SK-N-SH treated with all-trans-retinoic acid at 6 μM for 48 hours (cell line): ENCODE measurements at regions not wholly inside any gene's neighbourhood (a gene's known extent, or its start where the extent isn't known, plus 50 kb on each side); places are given as distances from the start of the nearest gene placed in this dataset.
A peak's percentile ranks its signal among the peaks of the same experiment; 100 is the strongest.

Experiments used
- ATAC-seq: fragments of 200-7000 bp; cut with Tn5 transposase; 3 replicates; pipeline ENCODE4 v1.9.1; 2020; ENCODE audit warnings: mild to moderate bottlenecking, moderate library complexity
- ARNTL ChIP-seq: fragments of 450-650 bp; formaldehyde crosslinking; IDR thresholded peaks from 2 replicates; pipeline ENCODE4 v1.5.0; 2020; ENCODE audit warnings: low read depth, mild to moderate bottlenecking, moderate library complexity, borderline replicate concordance
- BACH2 ChIP-seq: fragments of 250-450 bp; sonication (Bioruptor Pico); IDR thresholded peaks from 2 replicates; pipeline ENCODE4 v1.9.0; 2021; ENCODE audit warnings: mild to moderate bottlenecking, borderline replicate concordance
- CREB5 ChIP-seq: fragments of 250-450 bp; sonication (Bioruptor Pico); IDR thresholded peaks from 2 replicates; pipeline ENCODE4 v1.5.1; 2020; ENCODE audit warnings: low read depth, mild to moderate bottlenecking, moderate library complexity
- CSDC2 ChIP-seq: fragments of 250-450 bp; sonication (Bioruptor Pico); IDR thresholded peaks from 2 replicates; pipeline ENCODE4 v1.5.0; 2020; ENCODE audit warnings: mild to moderate bottlenecking, moderate library complexity
- CSRNP3 ChIP-seq: fragments of 250-450 bp; sonication (Bioruptor Pico); IDR thresholded peaks from 2 replicates; pipeline ENCODE4 v1.5.1; 2021; ENCODE audit warnings: mild to moderate bottlenecking, moderate library complexity
- ESRRG ChIP-seq: fragments of 250-450 bp; sonication (Bioruptor Pico); IDR thresholded peaks from 2 replicates; pipeline ENCODE4 v1.6.1; 2021; ENCODE audit warnings: mild to moderate bottlenecking
- GLIS3 ChIP-seq: fragments of 250-450 bp; sonication (Bioruptor Pico); IDR thresholded peaks from 2 replicates; pipeline ENCODE4 v1.5.0; 2020; ENCODE audit warnings: mild to moderate bottlenecking, moderate library complexity
- ISL1 ChIP-seq: fragments of 250-450 bp; sonication (Bioruptor Pico); IDR thresholded peaks from 2 replicates; pipeline ENCODE4 v2.1.2; 2022; ENCODE audit warnings: mild to moderate bottlenecking, moderate library complexity
- OSR1 ChIP-seq: fragments of 250-450 bp; sonication (Bioruptor Pico); IDR thresholded peaks from 2 replicates; pipeline ENCODE4 v1.8.0; 2022; ENCODE audit warnings: moderate library complexity, mild to moderate bottlenecking, inconsistent platforms
- PATZ1 ChIP-seq: fragments of 250-450 bp; sonication (Bioruptor Pico); IDR thresholded peaks from 2 replicates; pipeline ENCODE4 v1.8.0; 2020; ENCODE audit warnings: mild to moderate bottlenecking, moderate library complexity, borderline replicate concordance
- POU6F1 ChIP-seq: fragments of 250-450 bp; sonication (Bioruptor Pico); IDR thresholded peaks from 2 replicates; pipeline ENCODE4 v1.8.0; 2021; ENCODE audit warnings: low read depth, mild to moderate bottlenecking, moderate library complexity, borderline replicate concordance
- PPARA ChIP-seq: fragments of 250-450 bp; sonication (Bioruptor Pico); IDR thresholded peaks from 2 replicates; pipeline ENCODE4 v1.5.0; 2020; ENCODE audit warnings: mild to moderate bottlenecking, borderline replicate concordance
- RARB ChIP-seq: fragments of 250-450 bp; sonication (Bioruptor Pico); IDR thresholded peaks from 2 replicates; pipeline ENCODE4 v1.8.0; 2021; ENCODE audit warnings: mild to moderate bottlenecking, moderate library complexity
- SNAI2 ChIP-seq: fragments of 250-450 bp; sonication (Bioruptor Pico); IDR thresholded peaks from 2 replicates; pipeline ENCODE4 v1.5.0; 2020; ENCODE audit warnings: mild to moderate bottlenecking, moderate library complexity
- TCF4 ChIP-seq: fragments of 250-450 bp; sonication (Bioruptor Pico); IDR thresholded peaks from 2 replicates; pipeline ENCODE4 v1.8.0; 2021; ENCODE audit warnings: mild to moderate bottlenecking, moderate library complexity, borderline replicate concordance
- TOX ChIP-seq: fragments of 250-450 bp; sonication (Bioruptor Pico); IDR thresholded peaks from 2 replicates; pipeline ENCODE4 v1.8.0; 2021; ENCODE audit warnings: mild to moderate bottlenecking, moderate library complexity, borderline replicate concordance
- ZFP3 ChIP-seq: fragments of 250-450 bp; sonication (Bioruptor Pico); IDR thresholded peaks from 2 replicates; pipeline ENCODE4 v1.5.0; 2020; ENCODE audit warnings: mild to moderate bottlenecking, moderate library complexity
- ZFP30 ChIP-seq: fragments of 450-650 bp; formaldehyde crosslinking; IDR thresholded peaks from 2 replicates; pipeline ENCODE4 v1.5.0; 2022; ENCODE audit warnings: mild to moderate bottlenecking, moderate library complexity
- ZNF565 ChIP-seq: fragments of 450-650 bp; formaldehyde crosslinking; conservative IDR thresholded peaks from 2 replicates; pipeline ENCODE4 v1.5.0; 2020; ENCODE audit warnings: low read depth, mild to moderate bottlenecking, moderate library complexity
- ZNF70 ChIP-seq: fragments of 450-650 bp; formaldehyde crosslinking; IDR thresholded peaks from 2 replicates; pipeline ENCODE4 v1.5.0; 2020; ENCODE audit warnings: mild to moderate bottlenecking, moderate library complexity
- ZNF8 ChIP-seq: fragments of 450-650 bp; formaldehyde crosslinking; IDR thresholded peaks from 2 replicates; pipeline ENCODE4 v1.5.0; 2020; ENCODE audit warnings: mild to moderate bottlenecking, moderate library complexity

GRCh38 chr3:194828926-194829325, 143.2 kb downstream of the FAM43A start:
- ATAC-seq, result no peak
- TF ChIP-seq BACH2 (CRISPR knock-in tag), result no peak
- TF ChIP-seq PPARA, result no peak
- TF ChIP-seq ZNF70 (CRISPR knock-in tag), result no peak

- TF ChIP-seq ZNF565 (CRISPR knock-in tag) (no peak), CREB5 (CRISPR knock-in tag) (no peak), PATZ1 (CRISPR knock-in tag) (no peak), BACH2 (CRISPR knock-in tag) (no peak), ARNTL (CRISPR knock-in tag) (no peak), PPARA (no peak), ZNF70 (CRISPR knock-in tag) (no peak), TCF4 (CRISPR knock-in tag) (no peak), ZFP3 (no peak), TOX (CRISPR knock-in tag) (no peak), OSR1 (CRISPR knock-in tag) (no peak), ZNF8 (CRISPR knock-in tag) (no peak), ESRRG (no peak), RARB (CRISPR knock-in tag) (no peak), POU6F1 (CRISPR knock-in tag) (no peak), ZFP30 (no peak), GLIS3 (no peak), ISL1 (CRISPR knock-in tag) (no peak)
- ATAC-seq, result no peak
These were observed 144.7 kb downstream of the FAM43A start for GRCh38 chr3:194830401-194830800.

- TF ChIP-seq ZNF8 (CRISPR knock-in tag) (no peak), PATZ1 (CRISPR knock-in tag) (no peak)
- no peak for ATAC-seq
These were observed 145.3 kb downstream of the FAM43A start for GRCh38 chr3:194830978-194831377.

- TF ChIP-seq SNAI2 (CRISPR knock-in tag), result no peak
- peak; percentile 94 for TF ChIP-seq ZFP3
- TF ChIP-seq CREB5 (CRISPR knock-in tag), result no peak
- peak; percentile 40; the same call in 1 of the 2 replicates for TF ChIP-seq TCF4 (CRISPR knock-in tag)
- TF ChIP-seq CSDC2, result no peak
- no peak for TF ChIP-seq PATZ1 (CRISPR knock-in tag)
- no peak for TF ChIP-seq CSRNP3
- no peak for ATAC-seq
These were observed 146.8 kb downstream of the FAM43A start for GRCh38 chr3:194832346-194833104.
